ENCODE measurements at regions not wholly inside any gene's neighbourhood (a gene's known extent, or its start where the extent isn't known, plus 50 kb on each side); places are given as distances from the start of the nearest gene placed in this dataset.

DNA sequence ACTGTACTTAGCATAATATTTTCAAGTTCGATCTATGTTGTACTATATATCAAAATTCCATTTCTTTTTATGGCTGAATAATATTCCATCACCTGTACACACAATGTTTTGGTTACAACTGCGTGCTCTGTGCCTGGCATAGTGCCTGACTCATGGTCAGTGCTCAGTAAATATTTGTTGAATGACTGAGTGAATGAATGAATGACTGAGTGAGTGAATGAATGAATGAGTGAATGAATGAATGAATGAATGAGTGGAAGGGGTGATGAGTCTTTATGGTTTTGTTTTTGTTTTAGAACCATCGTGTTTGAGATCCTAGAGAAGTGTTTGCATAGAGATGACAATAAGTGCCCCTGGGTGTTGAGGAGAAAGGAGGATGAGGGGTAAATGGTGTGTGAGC, 155.3 kb downstream of the MRM1 start:
- no peak for DNase-seq (ENCODE audit: low spot score)

DNA sequence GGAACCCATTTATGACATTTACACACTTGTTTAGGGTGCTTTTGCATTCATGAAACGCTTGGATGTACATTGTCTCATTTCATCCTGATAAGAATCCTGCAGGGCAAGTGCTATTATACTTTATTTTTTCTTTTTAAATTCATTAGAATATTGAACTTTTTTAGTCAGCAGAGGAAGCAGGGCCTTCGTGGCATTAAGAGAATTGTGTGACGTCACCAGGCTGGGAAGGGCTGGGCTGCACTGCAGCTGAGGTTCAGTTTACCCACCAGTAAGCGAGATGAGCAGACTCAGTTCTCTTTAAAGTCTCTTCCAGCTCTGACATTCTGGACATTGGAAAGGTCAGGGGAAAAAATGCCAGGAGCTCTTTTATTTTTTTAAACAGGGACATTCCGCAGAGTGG, 159.0 kb downstream of the MRM1 start:
- DNase-seq (ENCODE audit: low spot score), result no peak

DNA sequence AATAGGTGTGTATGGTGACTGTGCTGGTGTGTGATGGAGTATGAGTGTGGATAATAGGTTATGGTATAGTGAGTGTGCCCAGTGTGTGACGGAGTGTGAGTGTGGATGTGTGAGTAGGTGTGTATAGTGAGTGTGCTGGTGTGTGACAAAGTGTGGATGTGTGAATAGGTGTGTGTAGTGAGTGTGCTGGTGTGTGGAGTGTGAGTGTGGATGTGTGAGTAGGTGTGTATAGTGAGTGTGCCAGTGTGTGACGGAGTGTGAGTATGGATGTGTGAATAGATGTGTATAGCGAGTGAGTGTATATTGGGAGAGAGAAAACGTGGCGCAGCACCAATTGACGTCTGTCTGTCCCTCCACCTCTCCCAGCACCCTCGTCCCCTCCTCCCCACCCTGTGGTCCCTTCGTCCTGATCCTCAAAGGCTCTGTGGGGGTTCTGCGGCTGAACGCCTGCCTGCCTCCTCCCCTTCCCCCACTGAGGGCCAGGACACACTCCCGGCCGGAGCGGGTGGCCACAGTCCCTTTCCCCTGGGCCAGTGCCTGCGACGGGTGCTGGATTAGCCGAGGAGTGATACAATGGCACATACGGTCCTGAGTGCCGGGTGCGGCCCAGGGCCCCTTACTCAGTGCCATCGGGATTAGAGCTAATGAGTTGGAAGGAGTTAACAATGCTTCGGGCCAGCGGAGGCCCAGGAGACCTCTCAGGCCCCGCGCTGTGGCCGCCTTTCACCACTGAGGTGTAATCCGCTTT, 160.0 kb downstream of the MRM1 start:
- DNase-seq (ENCODE audit: low spot score), result no peak

DNA sequence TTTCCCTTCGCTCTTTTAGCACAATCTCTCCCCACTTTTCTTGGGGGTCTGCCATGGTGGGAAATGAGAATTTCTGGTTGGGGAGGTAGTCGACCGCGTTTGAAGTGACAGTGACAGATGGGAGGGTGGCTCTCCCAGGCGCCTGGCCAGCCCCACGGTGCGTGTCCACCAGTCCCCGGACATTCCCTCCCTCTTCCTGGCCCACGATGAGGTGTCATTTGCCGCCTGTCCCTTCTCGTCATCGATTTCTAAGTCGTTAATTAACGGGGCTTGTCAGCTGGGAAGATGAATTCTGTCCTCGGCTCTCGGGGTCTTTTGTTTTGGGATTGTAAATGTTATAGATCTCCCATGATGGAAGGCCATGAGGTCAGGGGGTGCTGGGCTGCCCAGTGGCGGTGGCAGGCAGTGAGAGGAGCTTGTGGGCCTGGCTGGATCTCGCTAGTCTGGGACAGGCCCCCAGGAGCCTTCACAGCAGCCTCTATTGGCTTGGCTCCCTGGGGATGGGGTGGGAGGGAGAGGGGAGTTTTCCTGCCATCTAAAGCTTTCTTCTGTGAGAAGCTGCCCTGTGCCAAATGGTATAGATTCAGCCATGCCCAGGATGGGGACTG, 164.2 kb downstream of the MRM1 start:
- no peak for DNase-seq (ENCODE audit: low spot score)

DNA sequence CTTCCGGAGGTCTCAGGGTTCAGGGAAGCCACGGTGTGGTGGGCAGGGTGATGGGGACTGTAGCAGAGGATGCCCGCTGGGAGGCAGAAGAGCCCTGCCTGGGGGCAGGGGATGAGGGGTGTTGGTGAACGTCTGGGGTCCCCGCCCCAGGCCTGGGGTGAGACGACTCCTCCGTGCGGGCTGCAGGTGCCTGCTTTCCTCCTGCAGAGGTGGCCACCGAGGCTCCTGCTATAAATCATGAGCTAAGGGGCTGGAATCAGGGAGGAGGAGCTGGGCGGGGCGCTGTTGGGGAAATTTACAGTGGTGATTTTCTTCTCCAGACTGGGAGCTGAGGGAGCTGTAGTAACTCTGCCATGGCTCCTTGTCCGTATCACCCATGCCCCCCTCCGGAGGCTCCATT, 167.0 kb downstream of the MRM1 start:
- no peak for DNase-seq (ENCODE audit: low spot score)

DNA sequence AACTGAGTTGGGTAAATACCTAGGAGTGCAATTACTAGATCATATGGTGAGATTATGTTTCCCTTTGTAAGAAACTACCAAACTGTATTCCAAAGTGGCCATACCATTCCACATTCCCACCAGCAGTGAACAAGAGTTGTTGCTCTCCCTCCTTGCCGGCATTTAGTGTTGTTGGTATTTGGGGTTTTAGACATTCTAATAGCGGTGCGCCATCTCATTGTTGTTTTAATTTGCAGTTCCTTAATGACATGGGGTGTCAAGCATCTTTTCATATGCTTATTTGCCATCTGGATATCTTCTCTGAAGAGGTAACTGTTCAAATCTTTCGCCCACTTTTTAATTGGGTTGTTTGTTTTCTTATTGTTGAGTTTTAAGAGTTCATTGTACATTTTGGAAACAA, 164.2 kb upstream of the LHX1 start:
- DNase-seq (ENCODE audit: low spot score), result no peak

DNA sequence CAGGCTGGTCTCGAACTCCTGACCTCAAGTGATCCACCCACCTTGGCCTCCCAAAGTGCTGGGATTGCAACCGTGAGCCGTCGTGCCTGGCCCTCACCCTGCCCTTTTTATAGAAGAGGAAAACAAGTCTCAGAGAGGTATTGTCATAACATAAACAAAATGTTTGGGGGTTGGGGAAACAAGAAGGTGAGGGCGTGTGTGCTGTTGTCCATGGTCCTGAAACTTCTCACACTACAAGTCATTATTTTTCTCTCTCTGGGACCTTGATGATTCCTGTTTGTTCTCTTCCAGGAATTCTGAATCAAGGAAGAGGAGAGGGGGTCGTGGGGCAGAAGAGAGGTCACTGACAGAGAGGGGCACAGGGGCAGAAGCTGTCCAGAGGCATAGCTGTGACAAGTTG, 160.2 kb upstream of the LHX1 start:
- no peak for DNase-seq (ENCODE audit: low spot score)

DNA sequence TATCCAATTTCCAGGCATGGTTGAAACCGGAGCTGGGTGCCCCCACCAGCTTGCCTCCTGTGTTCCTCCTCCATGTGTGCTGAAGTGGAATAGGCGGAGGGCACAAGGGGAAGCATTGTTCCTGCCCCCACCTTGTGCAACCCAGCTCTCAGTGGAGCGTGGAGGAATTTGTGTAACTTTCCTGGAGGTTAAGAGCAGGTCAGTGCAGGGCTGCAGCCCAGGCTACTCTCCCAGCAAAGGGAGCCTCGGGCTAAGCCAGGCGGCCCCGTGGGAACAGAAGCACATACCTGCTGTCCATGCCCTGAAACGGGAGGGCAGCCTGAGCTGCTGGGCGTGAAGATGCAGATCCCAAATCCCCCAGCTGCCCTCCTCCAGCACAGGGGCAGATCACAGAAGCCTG, 158.8 kb upstream of the LHX1 start:
- no peak for DNase-seq (ENCODE audit: low spot score)

DNA sequence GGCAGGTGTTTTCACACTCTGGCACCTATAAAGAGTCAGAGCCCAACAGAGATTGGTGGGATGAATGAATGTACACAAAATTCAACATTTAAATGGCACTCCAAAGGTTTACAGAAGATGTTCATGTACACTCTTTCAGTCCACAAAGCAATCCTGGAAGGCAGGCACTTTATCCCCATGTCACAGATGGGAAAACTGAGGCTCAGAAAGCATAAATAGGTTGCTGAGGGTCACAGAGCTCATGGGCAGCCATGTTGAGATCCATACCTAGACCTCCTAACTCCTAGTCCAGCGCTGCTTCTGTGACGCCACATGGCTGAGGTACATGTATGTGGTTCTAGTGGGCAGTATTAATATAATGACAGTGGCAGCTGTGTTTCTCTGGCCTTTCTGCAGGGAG, 157.7 kb upstream of the LHX1 start:
- no peak for DNase-seq (ENCODE audit: low spot score)

DNA sequence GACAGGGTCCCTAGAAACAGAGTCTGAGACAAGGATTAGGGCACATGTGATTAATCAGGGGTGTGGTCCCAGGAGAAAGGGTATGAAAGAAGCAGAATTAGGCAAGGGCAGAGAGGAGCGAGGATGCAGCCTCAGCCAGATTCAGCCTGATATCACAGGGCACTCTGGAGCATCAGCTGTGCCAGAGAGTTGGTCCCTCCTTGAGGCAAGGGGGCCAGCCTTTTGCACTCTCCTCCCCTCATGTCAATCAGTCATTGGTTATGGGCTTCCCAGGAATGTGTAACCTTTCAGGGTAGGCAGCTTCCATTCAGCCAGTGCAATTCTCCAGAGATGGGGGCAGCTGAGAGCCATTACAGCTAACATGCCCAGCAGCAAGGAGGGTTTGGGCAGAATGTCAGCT, 152.6 kb upstream of the LHX1 start:
- DNase-seq (ENCODE audit: low spot score), result no peak

DNA sequence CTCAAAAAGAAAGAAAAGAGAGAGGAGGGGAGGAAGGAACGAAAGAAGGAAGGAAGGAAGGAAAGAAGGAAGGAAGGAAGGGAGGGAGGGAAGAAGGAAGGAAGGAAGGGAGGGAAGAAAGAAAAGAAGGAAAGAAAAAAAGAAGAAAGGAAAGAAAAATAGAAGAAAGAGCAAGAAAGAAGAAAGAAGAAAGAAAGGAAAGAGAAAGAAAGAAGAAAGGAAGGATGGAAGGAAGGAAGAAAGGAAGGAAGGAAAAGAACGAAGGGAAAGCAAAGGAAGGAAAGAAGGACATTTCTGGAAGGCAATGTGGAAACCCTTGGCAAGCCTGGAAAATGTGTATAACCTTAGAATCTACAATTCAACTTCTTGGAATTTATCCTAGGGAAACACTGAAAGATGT, 150.4 kb upstream of the LHX1 start:
- no peak for DNase-seq (ENCODE audit: low spot score)

DNA sequence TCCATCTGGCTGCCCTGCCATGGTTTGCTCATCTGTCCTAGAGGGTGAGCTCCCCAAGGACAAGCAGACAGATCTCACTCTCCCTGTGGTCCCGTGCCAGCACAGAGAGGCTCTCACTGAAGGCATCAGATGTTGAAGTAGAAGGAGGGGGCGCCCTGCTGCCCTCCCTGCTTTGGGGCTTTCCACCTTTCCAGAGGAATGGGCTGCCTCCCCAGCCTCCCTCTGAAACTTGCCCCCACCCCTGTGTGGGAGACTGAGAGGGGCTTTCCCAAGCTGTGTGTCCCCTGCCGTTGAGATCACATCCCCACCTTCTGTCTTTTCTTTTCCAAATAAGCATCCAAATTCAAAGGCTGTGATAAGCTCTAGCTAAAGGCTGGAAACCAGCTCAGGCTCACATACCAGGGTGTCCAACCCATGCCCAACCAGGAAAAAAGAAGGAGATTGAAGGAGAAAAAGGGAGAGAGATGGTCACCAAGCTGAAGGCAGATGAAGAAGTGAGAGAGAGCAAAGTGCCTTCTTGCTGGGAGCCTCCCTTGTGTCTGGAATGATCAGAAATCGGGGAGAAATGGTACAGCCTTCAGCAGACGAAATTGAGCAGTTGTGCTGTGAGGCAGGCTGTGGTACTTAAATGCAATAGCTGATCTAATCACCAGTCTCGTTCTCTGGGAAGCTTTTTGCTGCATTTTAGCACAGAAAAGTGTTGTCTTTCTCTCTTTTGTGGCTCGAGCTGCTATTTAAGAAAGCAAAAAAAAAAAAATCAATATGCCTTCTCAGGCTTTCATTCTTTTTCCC, 145.9 kb upstream of the LHX1 start:
- DNase-seq (ENCODE audit: low spot score), result no peak

DNA sequence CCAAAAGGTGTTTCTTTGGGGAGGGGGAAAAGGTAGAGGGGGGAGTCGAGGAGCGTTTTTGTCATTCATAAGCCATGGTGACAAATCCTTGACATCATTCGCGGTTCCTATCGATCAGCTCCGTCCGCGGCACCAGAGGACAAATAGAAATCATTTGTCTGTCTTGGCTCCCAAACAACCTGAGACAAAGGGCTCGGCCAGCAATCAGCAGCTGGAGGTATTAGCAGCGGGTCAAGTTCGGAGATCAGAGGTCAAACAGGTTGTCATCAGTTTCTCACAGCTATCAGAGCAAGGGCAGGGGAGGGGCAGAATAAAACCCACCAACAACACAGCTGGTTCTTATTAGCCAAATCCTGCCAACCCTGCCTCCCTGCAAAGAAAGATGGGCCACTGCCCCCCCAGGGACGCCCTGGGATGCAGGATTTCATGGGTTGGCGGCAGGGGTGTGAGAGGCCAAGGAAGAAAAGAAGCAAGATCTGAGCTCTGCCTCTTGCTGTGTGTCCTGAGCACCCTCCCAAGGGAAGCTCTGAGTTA, 145.3 kb upstream of the LHX1 start:
- DNase-seq (ENCODE audit: low spot score), result no peak

DNA sequence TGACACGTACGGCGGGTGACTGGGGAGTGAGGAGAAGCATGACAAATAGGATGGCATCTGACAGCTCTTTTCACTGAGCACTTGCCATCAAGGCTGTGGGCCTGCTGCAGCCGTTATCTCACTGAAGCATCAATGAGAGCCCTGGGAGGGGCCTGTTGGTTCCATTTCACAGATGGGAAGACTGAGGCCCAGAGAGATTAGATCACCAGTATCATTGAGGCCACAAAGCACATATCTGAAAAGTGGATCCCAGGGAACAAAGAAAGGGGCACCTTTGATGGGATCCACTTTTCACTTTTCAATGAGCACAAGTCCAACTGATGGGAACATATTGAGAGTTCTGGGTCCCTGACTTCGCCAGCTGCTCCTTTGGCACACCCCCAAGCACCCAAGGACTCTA, 144.4 kb upstream of the LHX1 start:
- DNase-seq (ENCODE audit: low spot score), result no peak

DNA sequence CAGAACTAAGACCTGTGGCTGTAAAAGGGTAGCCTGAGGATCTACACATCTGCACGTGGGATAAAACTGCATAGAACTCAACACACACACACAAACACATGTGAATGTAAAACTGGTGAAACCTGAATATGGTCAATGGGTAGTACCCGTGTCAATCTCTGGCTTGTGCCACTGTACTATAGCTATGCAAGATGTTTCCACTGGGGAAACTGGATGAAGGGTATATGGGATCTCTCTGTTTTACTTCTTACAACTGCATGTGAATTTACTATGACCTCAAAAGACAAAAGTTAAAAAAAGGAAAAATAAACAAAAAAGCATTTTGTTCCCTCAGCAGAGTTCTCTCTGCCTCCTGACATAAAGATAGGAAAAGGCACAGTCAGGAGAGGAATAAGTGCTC, 143.3 kb upstream of the LHX1 start:
- DNase-seq (ENCODE audit: low spot score), result no peak

DNA sequence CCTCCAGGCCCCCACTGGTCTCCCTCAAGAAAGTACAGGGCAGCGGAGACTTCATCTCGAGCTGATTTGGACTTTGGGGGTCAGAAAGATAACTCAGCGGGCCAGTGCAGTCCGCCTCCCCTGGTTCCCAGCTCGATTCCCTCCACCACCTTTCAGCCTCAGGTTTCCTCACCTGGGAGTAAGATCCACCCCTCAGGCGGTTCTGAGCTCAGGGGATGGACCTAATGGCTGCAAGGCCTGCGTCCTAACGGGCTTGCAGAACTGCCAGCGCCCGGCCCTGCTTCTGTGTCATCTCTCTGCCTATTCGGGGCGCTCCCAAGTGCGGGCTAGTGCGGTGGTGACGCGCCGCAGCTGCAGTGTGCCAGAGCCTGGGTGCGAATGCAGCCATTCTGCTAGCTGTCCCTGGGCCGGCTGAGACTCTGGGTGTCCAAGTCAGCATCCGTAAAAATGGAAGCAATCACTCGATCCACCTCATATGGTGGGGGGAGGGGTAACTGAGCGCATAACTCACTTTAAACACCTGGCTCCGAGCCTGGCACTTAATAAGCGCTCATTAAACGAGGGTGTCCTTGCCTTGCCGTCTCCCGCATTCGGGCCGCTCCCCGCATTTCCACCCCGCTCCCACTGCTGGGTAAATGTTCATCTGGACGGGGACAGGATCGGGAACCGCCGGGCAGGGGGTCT, 129.6 kb upstream of the LHX1 start:
- no peak for DNase-seq (ENCODE audit: low spot score)

DNA sequence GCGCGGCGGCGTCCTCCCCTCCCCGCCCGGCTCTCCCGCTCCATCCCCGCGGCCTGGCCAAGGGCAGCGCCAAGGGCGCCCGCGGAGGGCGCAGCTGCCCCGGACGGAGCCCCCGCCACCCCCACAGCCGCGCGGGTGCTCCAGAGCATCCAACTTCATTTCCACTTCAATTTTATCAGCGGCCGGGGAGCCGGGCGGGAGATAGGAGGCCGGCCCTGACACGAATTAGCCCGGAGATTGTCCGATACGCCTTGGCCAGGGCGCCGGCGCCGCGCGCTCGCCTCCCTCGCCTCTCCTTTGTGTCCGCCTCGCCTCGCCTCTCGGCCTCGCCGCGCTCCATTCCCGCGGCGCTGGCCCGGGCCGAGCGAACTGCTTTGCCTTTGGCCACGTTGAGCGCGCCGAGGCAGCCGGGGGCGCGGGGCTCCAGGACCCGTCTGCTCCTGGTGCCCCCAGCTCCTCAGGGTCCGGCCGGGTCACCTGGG, 129.1 kb upstream of the LHX1 start:
- DNase-seq (ENCODE audit: low spot score), result peak; percentile 37

DNA sequence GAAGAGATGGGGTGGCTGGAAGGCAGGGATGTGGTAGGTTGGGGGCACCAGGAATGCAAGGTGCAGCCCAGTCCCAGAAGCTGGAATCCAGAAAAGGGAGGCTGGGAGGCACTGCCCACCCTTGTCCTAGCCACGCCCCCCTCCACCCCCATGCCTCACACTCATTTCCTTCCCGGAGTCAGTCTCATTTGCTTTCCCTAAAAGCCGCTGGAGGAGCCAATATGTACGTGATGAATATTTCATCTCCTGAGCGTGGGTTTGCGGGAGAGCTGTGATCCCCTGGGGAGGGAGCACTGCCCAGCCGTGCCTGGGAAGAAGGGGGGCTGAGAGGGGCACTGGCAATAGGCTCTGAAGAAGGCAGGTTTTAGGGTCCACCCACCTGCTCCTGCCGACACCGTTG, 124.5 kb upstream of the LHX1 start:
- no peak for DNase-seq (ENCODE audit: low spot score)

DNA sequence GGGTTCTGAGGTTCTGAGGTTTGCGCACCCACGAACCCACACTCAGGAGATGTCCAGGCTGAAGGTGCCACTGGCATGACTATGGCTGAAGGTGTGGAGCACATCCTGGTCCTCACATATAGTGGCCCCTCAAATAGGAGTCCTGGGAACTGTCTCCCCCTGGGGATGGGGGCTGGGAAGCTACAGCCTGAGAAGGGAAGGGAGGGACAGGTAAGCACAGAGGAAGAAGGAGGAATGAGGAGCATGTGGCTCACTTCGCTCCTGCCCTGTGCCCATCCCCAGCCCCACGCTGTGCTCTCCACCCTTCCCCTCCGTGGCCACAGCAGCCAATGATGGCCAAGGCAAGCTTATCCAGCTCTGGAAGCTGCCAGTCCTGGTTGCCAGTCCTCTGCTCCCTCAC, 123.9 kb upstream of the LHX1 start:
- no peak for DNase-seq (ENCODE audit: low spot score)

DNA sequence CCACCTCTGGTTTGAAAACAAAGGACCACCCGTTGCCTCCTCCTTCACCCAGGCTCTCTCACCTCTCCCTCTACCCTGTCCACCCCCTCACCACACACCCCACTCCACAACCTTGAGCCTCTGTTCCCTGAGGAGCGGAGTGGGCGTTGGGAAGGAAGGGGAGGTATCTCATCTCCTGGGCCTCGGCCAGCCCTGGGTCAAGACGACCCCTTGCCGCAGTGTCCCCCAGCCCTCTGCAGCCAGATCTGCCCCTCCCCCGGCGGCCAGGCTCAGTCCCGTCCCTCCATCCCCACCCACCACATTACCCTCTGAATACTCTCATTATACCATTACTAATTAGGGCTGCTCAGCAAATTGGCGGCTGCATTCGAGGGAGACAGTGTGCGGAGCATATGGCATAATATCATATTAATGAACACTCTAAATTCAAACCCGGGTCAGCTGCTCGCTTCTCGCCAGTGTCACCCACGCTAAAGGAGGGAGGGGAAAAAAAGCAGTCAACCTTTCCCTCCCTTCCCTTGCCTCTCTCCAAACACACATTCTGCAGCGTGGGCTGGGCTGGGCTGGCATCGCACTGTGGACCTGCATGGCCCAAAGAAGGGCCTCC, 123.2 kb upstream of the LHX1 start:
- no peak for DNase-seq (ENCODE audit: low spot score)

DNA sequence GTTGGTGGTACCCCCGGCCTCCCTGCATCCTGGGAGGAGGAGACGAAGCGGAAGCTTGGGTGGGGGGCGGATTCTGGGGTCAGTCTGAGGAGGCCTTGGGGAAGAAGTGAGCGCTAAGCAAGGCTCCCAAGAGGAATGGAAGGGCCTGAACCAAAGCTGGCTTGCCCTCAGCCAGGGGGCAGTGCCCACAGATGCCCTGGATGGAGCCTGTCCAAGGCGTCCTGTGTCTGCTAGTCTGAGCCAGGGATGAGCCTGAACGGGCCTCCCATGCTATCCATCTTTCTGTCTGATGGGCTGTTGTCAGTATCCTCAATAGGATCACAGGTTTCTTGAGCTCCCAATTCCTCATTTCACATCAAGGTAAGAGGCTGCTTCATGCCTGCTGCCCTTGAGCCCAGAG, 122.3 kb upstream of the LHX1 start:
- no peak for DNase-seq (ENCODE audit: low spot score)
